ENCODE measurements at regions not wholly inside any gene's neighbourhood (a gene's known extent, or its start where the extent isn't known, plus 50 kb on each side); places are given as distances from the start of the nearest gene placed in this dataset.

- no peak for TF ChIP-seq SP1 (IDR thresholded peaks at IDR 0.05)
- TF ChIP-seq CTBP1 (IDR thresholded peaks at IDR 0.05; ENCODE audit: borderline replicate concordance) = no peak
- TF ChIP-seq LEF1 (IDR thresholded peaks at IDR 0.05; ENCODE audit: borderline replicate concordance) = no peak
- TF ChIP-seq ELF4 (IDR thresholded peaks at IDR 0.05) = no peak
- no peak for TF ChIP-seq TARDBP (IDR thresholded peaks at IDR 0.05)
- no peak for TF ChIP-seq HDGF (IDR thresholded peaks at IDR 0.05; ENCODE audit: borderline replicate concordance)
- TF ChIP-seq SUZ12 (IDR thresholded peaks at IDR 0.05) = no peak
- no peak for TF ChIP-seq BHLHE40 (IDR thresholded peaks at IDR 0.05; ENCODE audit: borderline replicate concordance)
- TF ChIP-seq L3MBTL2 (conservative IDR thresholded peaks at IDR 0.05) = no peak
- no peak for TF ChIP-seq ZNF384 (IDR thresholded peaks at IDR 0.05)
- TF ChIP-seq FOXK2 (IDR thresholded peaks at IDR 0.05) = no peak
- no peak for TF ChIP-seq FOXA1 (IDR thresholded peaks at IDR 0.05)
- no peak for TF ChIP-seq ARNT (IDR thresholded peaks at IDR 0.05)
- no peak for TF ChIP-seq FOXM1 (IDR thresholded peaks at IDR 0.05; ENCODE audit: borderline replicate concordance)
- TF ChIP-seq PKNOX1 (IDR thresholded peaks at IDR 0.05) = no peak
- TF ChIP-seq NFRKB (IDR thresholded peaks at IDR 0.05) = no peak
- DNase-seq (ENCODE audit: extremely low spot score) = no peak
- CTCF ChIA-PET = no interaction called here
- POLR2A ChIA-PET = no interaction called here
These were observed 91.9 kb upstream of the BACE2 start for GRCh38 chr21:41076064-41076463.

GRCh38 chr21:41079159-41079558 is 88.8 kb upstream of the BACE2 start:
- POLR2A ChIA-PET = no interaction called here
- TF ChIP-seq SP1 (IDR thresholded peaks at IDR 0.05) (no peak), SUZ12 (IDR thresholded peaks at IDR 0.05) (no peak), ZNF384 (IDR thresholded peaks at IDR 0.05) (no peak), CTBP1 (IDR thresholded peaks at IDR 0.05; ENCODE audit: borderline replicate concordance) (no peak), ELF4 (IDR thresholded peaks at IDR 0.05) (no peak), PKNOX1 (IDR thresholded peaks at IDR 0.05) (no peak)
- CTCF ChIA-PET = no interaction called here
- no peak for DNase-seq (ENCODE audit: extremely low spot score)

GRCh38 chr21:41080485-41081121 is 87.4 kb upstream of the BACE2 start:
- DNase-seq (ENCODE audit: extremely low spot score) = no peak
- CTCF ChIA-PET = no interaction called here
- POLR2A ChIA-PET = no interaction called here
- no peak for TF ChIP-seq TARDBP (IDR thresholded peaks at IDR 0.05)
- TF ChIP-seq FOXA1 (IDR thresholded peaks at IDR 0.05) = no peak
- no peak for TF ChIP-seq PKNOX1 (IDR thresholded peaks at IDR 0.05)
- TF ChIP-seq CTBP1 (IDR thresholded peaks at IDR 0.05; ENCODE audit: borderline replicate concordance) = no peak
- TF ChIP-seq NFRKB (IDR thresholded peaks at IDR 0.05) = no peak
- no peak for TF ChIP-seq FOXM1 (IDR thresholded peaks at IDR 0.05; ENCODE audit: borderline replicate concordance)
- TF ChIP-seq SP1 (IDR thresholded peaks at IDR 0.05) = no peak
- TF ChIP-seq FOXK2 (IDR thresholded peaks at IDR 0.05) = no peak
- no peak for TF ChIP-seq LEF1 (IDR thresholded peaks at IDR 0.05; ENCODE audit: borderline replicate concordance)
- TF ChIP-seq BHLHE40 (IDR thresholded peaks at IDR 0.05; ENCODE audit: borderline replicate concordance) = no peak
- TF ChIP-seq SUZ12 (IDR thresholded peaks at IDR 0.05) = no peak
- no peak for TF ChIP-seq ZNF384 (IDR thresholded peaks at IDR 0.05)

- POLR2A ChIA-PET = no interaction called here
- TF ChIP-seq TARDBP (IDR thresholded peaks at IDR 0.05) = no peak
- no peak for DNase-seq (ENCODE audit: extremely low spot score)
- CTCF ChIA-PET = no interaction called here
These were observed 81.4 kb upstream of the BACE2 start for GRCh38 chr21:41086569-41086968.

- ChIA-PET POLR2A (no interaction called here), CTCF (no interaction called here)
- TF ChIP-seq CTBP1 (IDR thresholded peaks at IDR 0.05; ENCODE audit: borderline replicate concordance) (no peak), BHLHE40 (IDR thresholded peaks at IDR 0.05; ENCODE audit: borderline replicate concordance) (no peak)
- DNase-seq (ENCODE audit: extremely low spot score) = no peak
These were observed 77.0 kb upstream of the BACE2 start for GRCh38 chr21:41090981-41091380.

GRCh38 chr21:41091616-41092015 is 76.3 kb upstream of the BACE2 start:
- DNase-seq (ENCODE audit: extremely low spot score) = no peak
- TF ChIP-seq NFRKB (IDR thresholded peaks at IDR 0.05) = no peak
- no peak for TF ChIP-seq HDGF (IDR thresholded peaks at IDR 0.05; ENCODE audit: borderline replicate concordance)
- no peak for TF ChIP-seq LEF1 (IDR thresholded peaks at IDR 0.05; ENCODE audit: borderline replicate concordance)
- no peak for TF ChIP-seq SP1 (IDR thresholded peaks at IDR 0.05)
- TF ChIP-seq TARDBP (IDR thresholded peaks at IDR 0.05) = no peak
- TF ChIP-seq PKNOX1 (IDR thresholded peaks at IDR 0.05) = no peak
- TF ChIP-seq ARNT (IDR thresholded peaks at IDR 0.05) = no peak
- no peak for TF ChIP-seq ZNF384 (IDR thresholded peaks at IDR 0.05)
- no peak for TF ChIP-seq FOXK2 (IDR thresholded peaks at IDR 0.05)
- no peak for TF ChIP-seq SUZ12 (IDR thresholded peaks at IDR 0.05)
- no peak for TF ChIP-seq FOXM1 (IDR thresholded peaks at IDR 0.05; ENCODE audit: borderline replicate concordance)
- no peak for TF ChIP-seq BHLHE40 (IDR thresholded peaks at IDR 0.05; ENCODE audit: borderline replicate concordance)
- TF ChIP-seq L3MBTL2 (conservative IDR thresholded peaks at IDR 0.05) = no peak
- no peak for TF ChIP-seq FOXA1 (IDR thresholded peaks at IDR 0.05)
- POLR2A ChIA-PET = no interaction called here
- CTCF ChIA-PET = no interaction called here

All from HEK293T (cell line).